Skeletal muscle satellite cell (primary cell): ENCODE measurements at regions not wholly inside any gene's neighbourhood (a gene's known extent, or its start where the extent isn't known, plus 50 kb on each side); places are given as distances from the start of the nearest gene placed in this dataset.

ENCODE experiments used
- H3K27me3 ChIP-seq: 2 replicates; pipeline ENCODE4 v1.7.0; 2013; ENCODE audit warnings: low read length; ENCODE audit not compliant: control insufficient read depth, insufficient read depth
- H3K36me3 ChIP-seq: 2 replicates; pipeline ENCODE4 v1.7.0; 2013; ENCODE audit warnings: mild to moderate bottlenecking, control low read depth, low read length; ENCODE audit not compliant: insufficient read depth
- H3K4me1 ChIP-seq: 2 replicates; pipeline ENCODE4 v1.7.0; 2013; ENCODE audit warnings: low read length; ENCODE audit not compliant: control insufficient read depth, insufficient read depth
- H3K4me2 ChIP-seq: 2 replicates; pipeline ENCODE4 v1.7.0; 2013; ENCODE audit warnings: mild to moderate bottlenecking, low read length
- H3K4me3 ChIP-seq: 2 replicates; pipeline ENCODE4 v1.7.0; 2013; ENCODE audit warnings: low read length
- H3K9ac ChIP-seq: 2 replicates; pipeline ENCODE4 v1.7.0; 2013; ENCODE audit warnings: mild to moderate bottlenecking, low read depth, low read length, moderate library complexity
- H3K9me3 ChIP-seq: replicated peaks from 2 replicates; pipeline ENCODE4 v1.7.0; 2013; ENCODE audit warnings: mild to moderate bottlenecking, control low read depth, low read length

- Histone ChIP-seq H3K4me1 (no peaks in the 10 kb centered on the region), H3K36me3 (no peaks in the 10 kb centered on the region), H3K9me3 (no peaks in the 10 kb centered on the region), H3K4me3 (no peak overlapping the region), H3K4me2 (no peak overlapping the region), H3K27me3 (no peaks in the 10 kb centered on the region), H3K9ac (no peak overlapping the region)
Measured at GRCh38 chr2:14235667-14236066, 396.9 kb upstream of the LRATD1 start.

DNA sequence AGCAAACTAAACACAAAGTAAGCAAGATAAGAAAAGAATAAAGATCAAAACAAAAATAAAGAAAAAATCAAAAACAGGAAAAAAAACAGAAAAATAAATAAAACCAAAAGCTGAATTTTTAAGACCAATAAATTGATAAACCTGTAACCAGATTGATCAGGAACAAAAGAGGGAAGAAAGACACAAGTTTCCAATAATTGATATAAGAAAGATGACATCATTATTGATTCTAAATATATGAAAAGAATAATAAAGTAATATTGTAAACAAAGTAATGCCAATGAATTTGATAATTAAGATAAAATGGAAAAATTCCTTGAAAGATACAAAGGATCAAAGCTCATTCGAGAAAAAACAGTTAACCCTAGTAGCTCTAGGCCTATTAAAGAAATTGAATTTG, 394.6 kb upstream of the LRATD1 start:
- no peak overlapping the region for H3K4me2 ChIP-seq
- no peak overlapping the region for H3K4me3 ChIP-seq
- no peaks in the 10 kb centered on the region for H3K36me3 ChIP-seq
- H3K4me1 ChIP-seq: no peaks in the 10 kb centered on the region
- H3K9me3 ChIP-seq: no peaks in the 10 kb centered on the region
- no peaks in the 10 kb centered on the region for H3K27me3 ChIP-seq
- H3K9ac ChIP-seq: no peak overlapping the region

- Histone ChIP-seq H3K9ac (no peak overlapping the region), H3K27me3 (no peaks in the 10 kb centered on the region), H3K36me3 (no peaks in the 10 kb centered on the region), H3K4me1 (no peaks in the 10 kb centered on the region), H3K9me3 (no peaks in the 10 kb centered on the region), H3K4me2 (no peak overlapping the region), H3K4me3 (no peak overlapping the region)
Measured at GRCh38 chr2:14239605-14240004, 392.9 kb upstream of the LRATD1 start.

GRCh38 chr2:14240868-14241267, 391.6 kb upstream of the LRATD1 start:
- Histone ChIP-seq H3K4me3 (no peak overlapping the region), H3K36me3 (no peaks in the 10 kb centered on the region), H3K9ac (no peak overlapping the region), H3K27me3 (no peaks in the 10 kb centered on the region), H3K4me2 (no peak overlapping the region), H3K9me3 (no peaks in the 10 kb centered on the region), H3K4me1 (no peaks in the 10 kb centered on the region)

GRCh38 chr2:14245901-14246300, 386.6 kb upstream of the LRATD1 start:
- H3K9me3 ChIP-seq: no peaks in the 10 kb centered on the region
- no peak overlapping the region for H3K4me3 ChIP-seq
- H3K27me3 ChIP-seq: no peaks in the 10 kb centered on the region
- H3K4me2 ChIP-seq: no peak overlapping the region
- no peaks in the 10 kb centered on the region for H3K36me3 ChIP-seq
- no peaks in the 10 kb centered on the region for H3K4me1 ChIP-seq
- no peak overlapping the region for H3K9ac ChIP-seq

DNA sequence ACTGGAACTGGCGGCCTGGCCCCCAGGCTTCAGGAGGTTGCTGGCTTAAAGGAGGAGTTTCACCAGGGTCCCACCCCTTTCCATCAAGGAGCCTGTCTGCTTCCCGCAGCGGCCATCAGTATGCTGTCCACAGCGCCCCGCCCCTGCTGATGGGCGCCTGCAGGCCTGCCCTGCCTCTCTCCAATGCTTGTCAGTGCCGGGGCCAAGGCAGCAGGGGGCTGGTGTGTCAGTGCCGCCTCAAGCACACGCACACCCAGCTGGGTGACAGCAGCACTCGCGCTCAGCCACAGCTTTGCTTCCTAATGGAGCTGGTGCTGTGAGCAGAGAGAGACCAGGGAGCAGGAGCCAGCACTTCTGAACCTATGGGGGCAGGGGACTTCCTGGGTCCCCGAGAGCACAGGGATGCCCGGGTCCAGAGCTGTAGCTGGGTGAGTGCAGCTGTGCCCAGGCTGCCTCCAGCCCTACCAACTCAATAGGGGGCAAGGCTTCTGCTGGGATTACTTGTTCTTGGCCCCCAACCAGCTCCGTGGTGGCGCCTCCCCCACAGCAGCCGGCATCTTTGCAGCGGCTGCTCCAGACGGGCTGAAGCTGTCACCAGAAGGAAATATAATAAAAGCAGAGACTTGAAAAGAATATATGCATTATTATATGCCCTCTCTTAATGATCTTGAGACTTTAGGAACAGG, 377.2 kb upstream of the LRATD1 start:
- Histone ChIP-seq H3K4me1 (peaks cover 21% of the 10 kb centered on the region), H3K9ac (no peak overlapping the region), H3K36me3 (no peaks in the 10 kb centered on the region), H3K4me2 (no peak overlapping the region), H3K9me3 (no peaks in the 10 kb centered on the region), H3K27me3 (no peaks in the 10 kb centered on the region), H3K4me3 (no peak overlapping the region)

DNA sequence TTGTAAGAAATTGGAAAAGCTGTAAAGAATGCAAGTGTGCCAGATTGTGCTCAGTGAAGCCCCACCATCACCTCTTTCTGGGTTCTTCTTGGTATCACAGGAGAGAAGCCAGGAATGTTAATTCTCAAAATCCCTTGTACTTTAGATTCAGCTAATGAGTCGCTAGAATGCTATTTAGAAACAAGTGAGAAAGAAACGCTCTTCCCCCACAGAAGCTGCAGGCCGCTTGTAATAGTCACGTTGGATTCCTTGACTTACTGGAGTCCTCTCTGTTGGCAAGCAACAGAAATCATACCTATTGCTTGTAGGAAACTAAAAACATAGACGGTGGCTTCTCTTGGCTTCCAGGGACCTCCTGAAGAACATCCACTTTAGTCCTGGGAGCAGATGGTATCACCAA, 375.6 kb upstream of the LRATD1 start:
- Histone ChIP-seq H3K4me1 (peaks cover 28% of the 10 kb centered on the region), H3K4me2 (no peak overlapping the region), H3K27me3 (no peaks in the 10 kb centered on the region), H3K9me3 (no peaks in the 10 kb centered on the region), H3K4me3 (no peak overlapping the region), H3K36me3 (no peaks in the 10 kb centered on the region), H3K9ac (no peak overlapping the region)

GRCh38 chr2:14257801-14258507, 374.6 kb upstream of the LRATD1 start:
- peak overlapping the region; percentile 20 for H3K9ac ChIP-seq
- H3K36me3 ChIP-seq: no peaks in the 10 kb centered on the region
- no peaks in the 10 kb centered on the region for H3K9me3 ChIP-seq
- no peak overlapping the region for H3K4me3 ChIP-seq
- H3K27me3 ChIP-seq: no peaks in the 10 kb centered on the region
- H3K4me1 ChIP-seq: peaks cover 36% of the 10 kb centered on the region
- no peak overlapping the region for H3K4me2 ChIP-seq

DNA sequence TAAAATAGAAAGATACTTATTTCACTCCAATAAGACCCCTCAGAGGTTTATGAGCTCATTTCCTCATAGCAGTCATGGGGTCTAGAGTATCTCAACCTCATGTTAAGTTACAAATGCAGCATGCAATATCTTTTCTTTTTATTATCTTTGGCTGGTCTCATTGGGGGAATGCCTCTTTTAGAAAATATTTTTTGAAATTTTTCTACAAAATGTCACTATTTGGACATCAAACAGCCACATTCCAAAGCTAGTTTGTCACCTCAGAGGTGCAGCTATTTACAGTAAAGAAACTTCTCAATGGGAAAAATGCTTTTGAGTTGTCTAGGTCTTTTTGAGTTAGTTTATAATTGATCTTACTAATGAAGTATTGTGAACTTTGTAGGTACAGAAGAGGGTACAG, 370.7 kb upstream of the LRATD1 start:
- Histone ChIP-seq H3K9me3 (no peaks in the 10 kb centered on the region), H3K4me2 (peak overlapping the region; percentile 12), H3K36me3 (no peaks in the 10 kb centered on the region), H3K4me3 (no peak overlapping the region), H3K4me1 (peaks cover 32% of the 10 kb centered on the region), H3K27me3 (no peaks in the 10 kb centered on the region), H3K9ac (no peak overlapping the region)

DNA sequence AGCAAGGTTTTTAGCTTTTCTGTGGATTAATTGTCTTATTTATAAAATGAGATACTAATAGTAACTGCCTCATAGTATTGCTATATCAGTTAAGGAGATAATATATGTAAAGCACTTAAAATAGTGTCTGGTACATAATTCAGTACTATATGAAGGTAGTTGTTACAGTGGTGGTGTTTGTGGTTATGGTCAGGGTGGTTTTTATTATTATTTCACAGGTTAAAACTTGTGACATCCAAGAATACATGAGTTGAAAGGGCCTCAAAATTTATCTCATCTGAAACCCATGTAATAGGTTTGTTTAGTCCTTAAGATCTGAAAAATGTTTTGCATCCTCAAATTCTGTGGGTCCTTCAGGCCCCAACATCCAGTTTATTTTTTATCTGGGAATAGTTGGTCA, 369.5 kb upstream of the LRATD1 start:
- Histone ChIP-seq H3K9ac (no peak overlapping the region), H3K36me3 (no peaks in the 10 kb centered on the region), H3K4me2 (no peak overlapping the region), H3K27me3 (no peaks in the 10 kb centered on the region), H3K4me1 (peaks cover 19% of the 10 kb centered on the region), H3K4me3 (no peak overlapping the region), H3K9me3 (no peaks in the 10 kb centered on the region)

- H3K4me1 ChIP-seq: no peaks in the 10 kb centered on the region
- H3K27me3 ChIP-seq: no peaks in the 10 kb centered on the region
- H3K36me3 ChIP-seq: no peaks in the 10 kb centered on the region
- H3K4me3 ChIP-seq: no peak overlapping the region
- H3K4me2 ChIP-seq: no peak overlapping the region
- no peak overlapping the region for H3K9ac ChIP-seq
- no peaks in the 10 kb centered on the region for H3K9me3 ChIP-seq
Measured at GRCh38 chr2:14270036-14270582, 362.4 kb upstream of the LRATD1 start.
